COLO668 (cell line): ENCODE measurements at regions not wholly inside any gene's neighbourhood (a gene's known extent, or its start where the extent isn't known, plus 50 kb on each side); places are given as distances from the start of the nearest gene placed in this dataset.
"Not testable (repeated sequence)": the region's sequence is repeated elsewhere in the genome, so short reads cannot be mapped to it uniquely, and the experiment has no call there.

Source experiments
- DNase-seq: peaks from one replicate; lab custom pipeline; 2025; ENCODE audit not compliant: unreplicated experiment; lab: John Stamatoyannopoulos, UW

- no peak for DNase-seq
These were observed 386.4 kb upstream of the MMS22L start for GRCh38 chr6:97669191-97670031.

DNA sequence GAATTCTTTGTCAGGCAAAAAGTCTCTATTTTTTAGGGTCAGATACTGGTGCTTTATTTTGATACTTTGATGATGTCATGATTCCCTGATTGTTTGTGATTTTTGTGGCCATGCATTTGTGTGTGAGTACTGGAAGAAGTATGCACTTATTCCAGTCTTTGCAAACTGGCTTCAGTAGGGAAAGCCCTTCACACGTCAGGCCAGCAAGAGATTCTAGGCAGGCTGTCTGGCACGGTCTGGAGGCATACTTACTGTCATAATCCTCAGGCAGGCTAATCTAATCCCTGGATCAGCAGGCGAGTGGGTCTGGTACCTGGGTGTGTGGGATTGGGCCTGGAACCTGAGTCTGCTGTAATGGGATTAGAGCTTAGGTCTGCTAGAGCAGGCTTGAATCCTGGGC, 391.8 kb upstream of the MMS22L start:
- no peak for DNase-seq

DNA sequence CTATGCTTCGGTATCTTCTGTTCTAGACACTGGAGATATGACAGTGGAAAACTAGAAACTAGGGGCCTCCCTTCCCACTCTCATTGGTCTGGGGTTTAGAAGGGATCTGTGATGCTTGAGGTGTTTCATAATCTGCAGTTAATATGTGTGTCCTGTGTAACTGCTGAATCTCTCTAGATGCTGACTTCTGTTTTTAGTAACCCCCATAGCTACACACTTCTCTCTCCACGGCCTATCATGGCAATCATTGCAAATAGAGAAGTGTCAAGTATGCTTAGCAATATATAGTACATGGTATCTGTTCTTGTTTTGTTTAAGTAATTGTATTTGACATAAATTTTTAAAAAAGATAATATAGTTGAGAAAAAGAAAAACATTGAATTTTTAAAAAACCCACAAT, 394.6 kb upstream of the MMS22L start:
- no peak for DNase-seq

DNA sequence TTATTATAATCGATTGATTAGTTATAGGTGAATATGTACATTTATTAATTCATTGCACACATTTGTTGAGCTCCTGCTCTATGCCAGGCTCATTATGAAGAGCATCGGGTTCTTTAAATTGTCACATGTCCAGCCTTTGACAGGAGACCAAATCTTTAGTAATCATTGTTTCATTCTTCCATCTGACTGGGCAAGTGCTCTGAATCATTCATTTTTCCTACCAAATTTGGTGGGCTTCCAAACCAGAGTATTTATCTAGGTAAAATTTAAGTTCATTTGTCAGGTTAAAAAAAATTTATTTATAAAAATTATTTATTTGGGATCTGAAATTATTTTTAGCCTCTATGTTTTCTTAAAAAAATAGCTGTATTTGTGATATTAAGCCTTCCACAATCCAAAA, 404.9 kb upstream of the MMS22L start:
- DNase-seq = no peak

GRCh38 chr6:97689078-97689754, 406.2 kb upstream of the MMS22L start:
- DNase-seq = no peak

GRCh38 chr6:97697456-97697855, 414.4 kb upstream of the MMS22L start:
- DNase-seq = no peak

- DNase-seq = no peak
These were observed 418.8 kb upstream of the MMS22L start for GRCh38 chr6:97701801-97702200.

DNA sequence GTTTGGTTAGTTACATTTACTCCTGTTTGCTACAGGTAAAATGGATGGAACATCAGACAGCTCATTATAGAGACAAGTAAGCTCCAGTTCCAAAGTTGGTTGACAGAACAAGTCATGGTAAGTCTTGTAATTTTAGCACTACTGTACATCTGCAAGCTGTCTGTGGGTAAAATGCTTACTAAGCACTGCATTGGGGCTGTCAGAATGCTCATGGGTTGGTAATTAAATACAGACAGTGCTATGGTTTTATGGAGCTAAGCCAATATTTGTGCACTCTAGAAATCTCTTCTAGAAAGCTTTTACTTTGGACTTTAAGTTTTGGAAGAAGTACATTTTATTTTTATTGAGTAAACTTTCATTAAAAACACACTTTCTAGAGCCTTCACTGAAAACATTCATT, 419.2 kb upstream of the MMS22L start:
- DNase-seq = no peak

DNA sequence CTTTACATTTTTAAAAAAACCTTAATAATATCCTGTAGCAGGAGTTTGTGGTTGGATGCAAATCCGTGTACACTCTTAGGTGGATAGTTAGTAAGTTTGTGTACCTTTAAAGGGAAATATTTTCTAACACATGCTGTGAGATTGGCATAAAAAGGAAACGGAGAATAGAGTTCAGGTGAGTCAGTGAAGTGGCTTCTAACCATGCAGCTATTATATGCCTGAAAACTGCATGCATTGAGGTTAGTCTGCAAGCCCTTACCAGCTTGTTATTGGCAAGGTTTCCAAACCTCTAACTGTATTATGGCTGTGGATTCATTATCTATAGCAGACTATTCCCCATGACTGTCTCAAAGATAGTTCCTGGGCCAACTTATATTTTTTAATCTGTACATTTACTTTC, 420.6 kb upstream of the MMS22L start:
- no peak for DNase-seq

- no peak for DNase-seq
These were observed 422.6 kb upstream of the MMS22L start for GRCh38 chr6:97705568-97705967.

GRCh38 chr6:97712751-97713150, 429.7 kb upstream of the MMS22L start:
- DNase-seq = no peak

- DNase-seq = no peak
These were observed 431.8 kb upstream of the MMS22L start for GRCh38 chr6:97714772-97715171.

GRCh38 chr6:97717086-97717485, 434.1 kb upstream of the MMS22L start:
- no peak for DNase-seq

DNA sequence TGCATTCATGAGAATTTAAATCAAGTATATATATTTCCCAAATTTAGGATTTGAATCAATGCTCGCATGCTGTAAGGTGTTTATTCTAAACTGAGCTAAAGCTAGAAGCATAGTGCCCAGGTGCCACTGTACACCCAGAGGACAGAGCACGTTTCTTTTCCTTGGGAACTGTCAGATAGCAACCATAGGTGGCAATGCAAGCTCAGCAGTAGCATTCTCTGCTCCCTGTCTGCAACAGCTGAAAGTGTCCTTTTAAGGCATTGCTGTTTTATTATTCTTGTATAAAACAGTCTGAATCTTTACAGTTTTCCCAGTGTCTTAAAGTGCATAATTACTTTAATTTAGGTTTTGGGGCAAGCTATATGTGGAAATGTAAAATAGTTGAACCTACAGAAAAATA, 443.4 kb upstream of the MMS22L start:
- DNase-seq = no peak

DNA sequence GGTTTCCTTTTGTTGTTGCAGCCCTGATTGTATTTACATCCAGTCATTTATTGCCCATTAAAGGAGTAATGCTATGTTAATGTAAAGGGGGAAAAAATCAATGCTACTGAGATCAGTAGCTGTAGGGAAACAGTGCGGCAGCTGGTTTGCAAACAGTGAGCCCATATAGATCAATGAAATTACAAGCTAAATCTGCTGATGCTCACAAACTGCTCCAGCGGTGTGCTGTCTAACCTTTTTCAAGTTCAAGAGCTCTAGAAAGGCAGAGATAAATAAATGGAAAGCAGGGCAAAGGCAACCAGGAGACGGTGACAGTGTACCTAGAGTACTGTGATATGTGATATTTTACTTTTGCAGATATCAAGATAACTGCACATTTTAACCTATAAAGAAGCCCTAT, 449.0 kb upstream of the MMS22L start:
- no peak for DNase-seq

- DNase-seq = no peak
These were observed 474.6 kb upstream of the MMS22L start for GRCh38 chr6:97757575-97757974.

GRCh38 chr6:97765461-97765860, 482.4 kb upstream of the MMS22L start:
- DNase-seq = no peak

DNA sequence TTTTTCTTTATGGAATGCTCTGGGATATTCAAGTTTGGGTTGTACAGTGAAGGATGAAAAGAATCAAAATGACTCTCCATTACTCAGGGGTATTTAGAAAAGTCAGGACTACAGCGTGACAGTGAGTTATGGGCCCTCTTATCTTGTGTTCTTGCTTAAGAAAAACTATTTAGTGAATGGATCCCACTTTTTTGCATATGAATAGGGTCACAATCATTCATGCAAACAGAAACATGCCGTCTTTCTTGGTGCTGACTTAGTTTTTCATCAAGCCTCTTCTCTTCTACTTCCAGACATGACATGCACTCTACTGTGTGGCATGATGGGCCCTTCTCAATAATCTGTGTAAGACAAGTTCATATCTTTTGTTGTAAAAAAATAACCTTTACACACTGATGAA, 488.4 kb upstream of the MMS22L start:
- no peak for DNase-seq

DNA sequence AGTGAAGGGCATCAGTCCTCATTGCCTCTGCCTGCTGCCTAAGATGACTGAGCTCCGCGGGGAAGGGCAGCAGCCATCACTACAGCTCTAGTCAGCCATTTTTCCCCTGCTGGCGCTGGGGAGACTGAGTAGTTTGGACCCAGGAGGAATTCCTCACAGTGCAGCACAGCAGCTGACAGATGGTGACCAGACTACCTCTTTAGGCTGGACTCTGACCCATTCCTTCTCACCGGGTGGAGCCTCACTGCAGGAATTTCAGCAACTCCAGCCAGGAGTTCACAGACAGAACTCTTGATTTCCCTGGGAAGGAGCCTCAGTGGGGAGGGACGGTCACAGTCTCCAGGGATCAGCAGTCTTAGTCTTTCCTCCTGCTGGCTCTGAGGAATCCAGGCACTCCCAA, 492.0 kb upstream of the MMS22L start:
- no peak for DNase-seq

DNA sequence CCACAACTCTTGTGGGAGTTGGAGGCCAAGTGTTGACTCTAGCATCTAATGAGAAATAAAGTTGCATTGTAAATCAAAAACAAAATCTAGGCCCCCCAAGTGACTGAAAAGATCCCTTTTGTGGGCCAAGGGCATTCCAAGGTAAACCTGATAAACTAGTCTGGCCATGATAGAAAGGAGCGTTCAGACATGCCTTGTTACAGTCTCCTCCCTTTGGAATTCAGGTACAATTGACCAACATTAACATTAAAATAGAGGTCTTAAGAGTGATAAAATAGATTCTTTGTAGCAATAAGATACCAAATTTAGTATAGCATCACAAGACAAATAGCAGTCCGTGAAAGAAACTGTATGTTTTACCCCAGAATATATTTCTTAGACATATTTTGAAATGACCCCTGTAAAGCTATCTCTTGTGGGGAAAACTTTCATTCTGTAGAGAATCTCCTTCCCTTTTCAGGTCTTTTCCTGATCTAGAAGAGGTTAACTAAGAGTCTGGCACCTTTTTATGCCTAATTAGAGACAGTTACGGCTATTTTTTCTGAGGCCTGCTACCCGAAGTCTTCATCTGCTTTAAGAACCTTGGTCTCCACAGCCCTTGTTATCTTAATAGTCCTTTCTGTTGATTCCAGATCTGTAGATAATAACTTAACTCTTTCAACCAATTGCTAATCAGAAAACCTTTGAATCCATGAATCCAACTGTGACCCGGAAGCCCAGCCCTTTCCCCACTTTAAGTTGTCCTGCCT, 495.4 kb upstream of the MMS22L start:
- no peak for DNase-seq

DNA sequence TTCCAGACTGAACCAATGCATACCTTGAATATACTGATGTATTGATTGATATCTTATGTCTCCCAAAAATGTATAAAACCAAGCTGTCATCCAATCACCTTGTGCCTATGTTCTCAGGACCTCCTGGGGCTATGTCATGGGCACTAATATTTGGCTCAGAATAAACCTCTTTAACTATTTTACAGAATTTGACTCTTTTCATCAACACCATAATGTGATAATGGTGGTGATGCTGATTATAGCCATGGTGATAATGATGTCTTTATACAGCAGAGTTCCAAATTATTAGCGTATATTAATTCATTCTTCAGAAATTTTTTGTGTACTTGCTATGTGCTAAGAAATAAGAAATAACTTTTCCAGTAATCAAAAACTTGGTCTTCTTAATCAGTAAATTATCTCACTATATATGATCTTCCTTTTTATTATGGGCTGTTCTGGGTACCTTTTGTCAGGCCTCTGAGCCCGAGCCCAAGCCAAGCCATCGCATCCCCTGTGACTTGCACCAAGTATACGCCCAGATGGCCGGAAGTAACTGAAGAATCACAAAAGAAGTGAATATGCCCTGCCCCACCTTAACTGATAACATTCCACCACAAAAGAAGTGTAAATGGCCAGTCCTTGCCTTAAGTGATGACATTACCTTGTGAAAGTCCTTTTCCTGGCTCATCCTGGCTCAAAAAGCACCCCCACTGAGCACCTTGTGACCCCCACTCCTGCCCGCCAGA, 496.2 kb upstream of the MMS22L start:
- not testable (repeated sequence) for DNase-seq
